WTC11 (cell line): ENCODE measurements at regions not wholly inside any gene's neighbourhood (a gene's known extent, or its start where the extent isn't known, plus 50 kb on each side); places are given as distances from the start of the nearest gene placed in this dataset.

ENCODE experiments used
- ATAC-seq: fragments of 200-7000 bp; cut with Tn5 transposase; 2 replicates; pipeline ENCODE4 v1.10.0; 2021; ENCODE audit warnings: mild to moderate bottlenecking, moderate library complexity
- CTCF ChIA-PET: fragments of 300-600 bp; sonication (Branson Sonifier 250); formaldehyde crosslinking; loops from one replicate; lab custom pipeline; 2021; ENCODE audit warnings: antibody characterized with exemption; lab: Charles Lee
- POLR2A ChIA-PET: fragments of 350-600 bp; sonication (Branson Sonifier 250); formaldehyde crosslinking; loops from one replicate; lab custom pipeline; 2021; ENCODE audit warnings: antibody characterized with exemption; lab: Charles Lee
- DNase-seq: peaks from one replicate; pipeline ENCODE4 v3.0.0; 2021; ENCODE audit warnings: low spot score
- H3K27ac Mint-ChIP-seq: 2 replicates; pipeline ENCODE4 v1.8.0; 2021; ENCODE audit warnings: mixed read lengths
- H3K27me3 Mint-ChIP-seq: 2 replicates; pipeline ENCODE4 v1.8.0; 2021; ENCODE audit warnings: low read depth, mild to moderate bottlenecking, moderate library complexity, mixed read lengths
- H3K36me3 Mint-ChIP-seq: 2 replicates; pipeline ENCODE4 v1.8.0; 2021; ENCODE audit warnings: mixed read lengths
- H3K4me1 Mint-ChIP-seq: 2 replicates; pipeline ENCODE4 v1.8.0; 2022; ENCODE audit warnings: mixed read lengths
- H3K4me3 Mint-ChIP-seq: 2 replicates; pipeline ENCODE4 v1.8.0; 2021; ENCODE audit warnings: mild to moderate bottlenecking, moderate library complexity, mixed read lengths
- H3K9me3 Mint-ChIP-seq: 2 replicates; pipeline ENCODE4 v1.8.0; 2021; ENCODE audit warnings: mixed read lengths
- AR ChIP-seq: fragments of 250-450 bp; sonication (Bioruptor Pico); IDR thresholded peaks from 2 replicates; pipeline ENCODE4 v1.9.0; 2021; ENCODE audit warnings: mild to moderate bottlenecking
- E2F5 ChIP-seq: sonication (generic); formaldehyde crosslinking; IDR thresholded peaks from 2 replicates; pipeline ENCODE4 v1.8.1; 2022; ENCODE audit warnings: mild to moderate bottlenecking, moderate library complexity, missing genetic modification reagents
- FOXK1 ChIP-seq: sonication (generic); formaldehyde crosslinking; IDR thresholded peaks from 2 replicates; pipeline ENCODE4 v1.8.0; 2022; ENCODE audit warnings: mild to moderate bottlenecking, moderate library complexity, missing genetic modification reagents
- FOXP1 ChIP-seq: sonication (generic); formaldehyde crosslinking; IDR thresholded peaks from 2 replicates; pipeline ENCODE4 v1.8.0; 2022; ENCODE audit warnings: missing genetic modification reagents, mild to moderate bottlenecking, moderate library complexity, borderline replicate concordance
- HMGA2 ChIP-seq: fragments of 250-450 bp; sonication (Bioruptor Pico); IDR thresholded peaks from 2 replicates; pipeline ENCODE4 v1.4.0; 2021; ENCODE audit warnings: mild to moderate bottlenecking, moderate library complexity
- MXD4 ChIP-seq: fragments of 250-450 bp; sonication (Bioruptor Pico); IDR thresholded peaks from 2 replicates; pipeline ENCODE4 v1.8.0; 2021; ENCODE audit warnings: mild to moderate bottlenecking, moderate library complexity, borderline replicate concordance
- NR1H2 ChIP-seq: sonication (generic); formaldehyde crosslinking; IDR thresholded peaks from 2 replicates; pipeline ENCODE4 v1.9.0; 2021; ENCODE audit warnings: mild to moderate bottlenecking, moderate library complexity, missing genetic modification reagents
- ZBTB21 ChIP-seq: sonication (generic); formaldehyde crosslinking; IDR thresholded peaks from 2 replicates; pipeline ENCODE4 v1.8.1; 2023; ENCODE audit warnings: mild to moderate bottlenecking, missing genetic modification reagents, borderline replicate concordance
- ZNF138 ChIP-seq: sonication (generic); formaldehyde crosslinking; conservative IDR thresholded peaks from 2 replicates; pipeline ENCODE4 v1.8.1; 2022; ENCODE audit warnings: mild to moderate bottlenecking, moderate library complexity, missing genetic modification reagents
- ZNF671 ChIP-seq: fragments of 250-450 bp; sonication (Bioruptor Pico); IDR thresholded peaks from 2 replicates; pipeline ENCODE4 v1.8.0; 2021; ENCODE audit warnings: mild to moderate bottlenecking
- TF ChIP-seq, protein P1 (sequence below): fragments of 250-450 bp; sonication (Bioruptor Pico); IDR thresholded peaks from 2 replicates; pipeline ENCODE4 v1.8.0; 2021; ENCODE audit warnings: mild to moderate bottlenecking
- TF ChIP-seq, protein P2 (sequence below): fragments of 250-450 bp; sonication (Bioruptor Pico); IDR thresholded peaks from 2 replicates; pipeline ENCODE4 v1.9.0; 2021; ENCODE audit warnings: mild to moderate bottlenecking
- TF ChIP-seq, protein P3 (sequence below): sonication (generic); formaldehyde crosslinking; IDR thresholded peaks from 2 replicates; pipeline ENCODE4 v1.8.1; 2023; ENCODE audit warnings: mild to moderate bottlenecking, missing genetic modification reagents
- TF ChIP-seq, protein P4 (sequence below): sonication (generic); formaldehyde crosslinking; IDR thresholded peaks from 2 replicates; pipeline ENCODE4 v1.8.1; 2023; ENCODE audit warnings: mild to moderate bottlenecking, missing genetic modification reagents, moderate library complexity

DNA sequence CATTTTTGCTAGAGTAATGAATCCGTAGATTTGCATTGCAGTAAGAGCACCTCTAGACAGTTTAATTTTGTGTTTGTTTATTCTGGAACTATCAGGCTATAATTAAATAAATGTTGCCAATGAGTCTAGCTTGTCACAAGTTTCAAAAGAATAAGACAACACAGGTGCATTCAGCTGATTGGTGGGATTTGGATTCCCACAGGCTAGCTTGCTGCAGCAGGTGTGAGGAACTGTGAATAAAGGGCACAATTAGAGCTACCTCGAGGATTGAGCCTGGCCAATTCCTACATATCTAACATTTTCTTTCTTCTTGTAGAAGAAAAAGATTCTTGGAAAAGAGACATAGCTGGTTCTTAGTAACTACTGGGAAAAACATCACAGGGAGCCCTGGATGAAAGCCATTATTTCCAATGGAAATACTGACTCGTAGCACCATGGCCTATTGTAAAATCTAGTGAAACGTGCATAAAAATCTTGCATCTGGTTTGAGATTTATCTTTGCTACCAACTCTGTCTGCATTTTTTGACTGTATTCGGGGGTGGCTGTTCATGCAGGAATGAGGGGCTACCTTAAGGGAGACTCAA lies 360.9 kb downstream of the FGF9 start (continued):
- TF ChIP-seq, protein P1, sequence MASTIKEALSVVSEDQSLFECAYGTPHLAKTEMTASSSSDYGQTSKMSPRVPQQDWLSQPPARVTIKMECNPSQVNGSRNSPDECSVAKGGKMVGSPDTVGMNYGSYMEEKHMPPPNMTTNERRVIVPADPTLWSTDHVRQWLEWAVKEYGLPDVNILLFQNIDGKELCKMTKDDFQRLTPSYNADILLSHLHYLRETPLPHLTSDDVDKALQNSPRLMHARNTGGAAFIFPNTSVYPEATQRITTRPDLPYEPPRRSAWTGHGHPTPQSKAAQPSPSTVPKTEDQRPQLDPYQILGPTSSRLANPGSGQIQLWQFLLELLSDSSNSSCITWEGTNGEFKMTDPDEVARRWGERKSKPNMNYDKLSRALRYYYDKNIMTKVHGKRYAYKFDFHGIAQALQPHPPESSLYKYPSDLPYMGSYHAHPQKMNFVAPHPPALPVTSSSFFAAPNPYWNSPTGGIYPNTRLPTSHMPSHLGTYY = no peak
- TF ChIP-seq, protein P2, sequence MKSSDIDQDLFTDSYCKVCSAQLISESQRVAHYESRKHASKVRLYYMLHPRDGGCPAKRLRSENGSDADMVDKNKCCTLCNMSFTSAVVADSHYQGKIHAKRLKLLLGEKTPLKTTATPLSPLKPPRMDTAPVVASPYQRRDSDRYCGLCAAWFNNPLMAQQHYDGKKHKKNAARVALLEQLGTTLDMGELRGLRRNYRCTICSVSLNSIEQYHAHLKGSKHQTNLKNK (CRISPR knock-in tag) = no peak
- TF ChIP-seq FOXP1 (CRISPR knock-in tag) (no peak), NR1H2 (CRISPR knock-in tag) (no peak), AR (no peak), ZBTB21 (CRISPR knock-in tag) (no peak)

- TF ChIP-seq MXD4 (CRISPR knock-in tag) (no peak), ZNF671 (CRISPR knock-in tag) (no peak), E2F5 (CRISPR knock-in tag) (no peak), ZNF138 (CRISPR knock-in tag) (no peak), HMGA2 (CRISPR knock-in tag) (no peak), FOXK1 (CRISPR knock-in tag) (no peak), AR (no peak)
- TF ChIP-seq, protein P3, sequence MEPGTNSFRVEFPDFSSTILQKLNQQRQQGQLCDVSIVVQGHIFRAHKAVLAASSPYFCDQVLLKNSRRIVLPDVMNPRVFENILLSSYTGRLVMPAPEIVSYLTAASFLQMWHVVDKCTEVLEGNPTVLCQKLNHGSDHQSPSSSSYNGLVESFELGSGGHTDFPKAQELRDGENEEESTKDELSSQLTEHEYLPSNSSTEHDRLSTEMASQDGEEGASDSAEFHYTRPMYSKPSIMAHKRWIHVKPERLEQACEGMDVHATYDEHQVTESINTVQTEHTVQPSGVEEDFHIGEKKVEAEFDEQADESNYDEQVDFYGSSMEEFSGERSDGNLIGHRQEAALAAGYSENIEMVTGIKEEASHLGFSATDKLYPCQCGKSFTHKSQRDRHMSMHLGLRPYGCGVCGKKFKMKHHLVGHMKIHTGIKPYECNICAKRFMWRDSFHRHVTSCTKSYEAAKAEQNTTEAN (CRISPR knock-in tag) = no peak
- TF ChIP-seq, protein P4, sequence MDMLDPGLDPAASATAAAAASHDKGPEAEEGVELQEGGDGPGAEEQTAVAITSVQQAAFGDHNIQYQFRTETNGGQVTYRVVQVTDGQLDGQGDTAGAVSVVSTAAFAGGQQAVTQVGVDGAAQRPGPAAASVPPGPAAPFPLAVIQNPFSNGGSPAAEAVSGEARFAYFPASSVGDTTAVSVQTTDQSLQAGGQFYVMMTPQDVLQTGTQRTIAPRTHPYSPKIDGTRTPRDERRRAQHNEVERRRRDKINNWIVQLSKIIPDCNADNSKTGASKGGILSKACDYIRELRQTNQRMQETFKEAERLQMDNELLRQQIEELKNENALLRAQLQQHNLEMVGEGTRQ = no peak
- Mint-ChIP-seq H3K4me1 (0 out of 2 replicates have a peak, but pooled peaks cover 3% of the 10 kb centered on the region), H3K9me3 (0 out of 2 replicates have a peak, but pooled peaks cover 4% of the 10 kb centered on the region), H3K27me3 (no peaks in the 10 kb centered on the region; the same call in 1 of the 2 replicates), H3K4me3 (no peak overlapping the region), H3K27ac (no peak overlapping the region), H3K36me3 (no peaks in the 10 kb centered on the region)
- no peak for ATAC-seq
- ChIA-PET CTCF (interaction anchor here (1.1 kb wide), 1 partner anchor 120 kb away, joined by 5 read pairs; no protein-coding TSS in a partner anchor), POLR2A (no interaction called here)
- DNase-seq = no peak
Measured at GRCh38 chr13:22032905-22033304, 362.0 kb downstream of the FGF9 start.
